WI38 (cell line): ENCODE measurements at regions not wholly inside any gene's neighbourhood (a gene's known extent, or its start where the extent isn't known, plus 50 kb on each side); places are given as distances from the start of the nearest gene placed in this dataset.

ENCODE experiments used
- H3K4me3 ChIP-seq: 2 replicates; pipeline ENCODE4 v1.5.1; 2011; ENCODE audit warnings: low read depth, mild to moderate bottlenecking, control low read depth, low read length
- TF ChIP-seq, protein P1 (sequence below): IDR thresholded peaks from 2 replicates; pipeline ENCODE4 v1.5.1; 2012; ENCODE audit warnings: low read depth, mild to moderate bottlenecking, control low read depth, low read length

DNA sequence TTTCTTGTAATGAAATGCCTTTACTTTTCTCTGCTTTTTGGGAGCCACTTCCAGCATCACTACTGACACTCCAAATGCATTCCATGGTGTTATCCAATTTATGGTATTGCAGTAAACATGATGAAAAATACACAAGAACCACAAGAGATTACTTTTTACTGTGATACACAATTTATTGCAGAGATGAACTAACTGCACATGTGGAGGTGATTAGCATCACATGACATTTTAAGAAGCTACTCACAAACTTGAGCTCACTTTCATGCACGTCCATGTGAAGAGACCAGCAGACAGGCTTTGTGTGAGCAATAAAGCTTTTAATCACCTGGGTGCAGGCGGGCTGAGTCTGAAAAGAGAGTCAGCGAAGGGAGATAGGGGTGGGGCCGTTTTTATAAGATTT lies 780.5 kb upstream of the GOT2 start:
- H3K4me3 ChIP-seq, result no peak overlapping the region
- TF ChIP-seq, protein P1, sequence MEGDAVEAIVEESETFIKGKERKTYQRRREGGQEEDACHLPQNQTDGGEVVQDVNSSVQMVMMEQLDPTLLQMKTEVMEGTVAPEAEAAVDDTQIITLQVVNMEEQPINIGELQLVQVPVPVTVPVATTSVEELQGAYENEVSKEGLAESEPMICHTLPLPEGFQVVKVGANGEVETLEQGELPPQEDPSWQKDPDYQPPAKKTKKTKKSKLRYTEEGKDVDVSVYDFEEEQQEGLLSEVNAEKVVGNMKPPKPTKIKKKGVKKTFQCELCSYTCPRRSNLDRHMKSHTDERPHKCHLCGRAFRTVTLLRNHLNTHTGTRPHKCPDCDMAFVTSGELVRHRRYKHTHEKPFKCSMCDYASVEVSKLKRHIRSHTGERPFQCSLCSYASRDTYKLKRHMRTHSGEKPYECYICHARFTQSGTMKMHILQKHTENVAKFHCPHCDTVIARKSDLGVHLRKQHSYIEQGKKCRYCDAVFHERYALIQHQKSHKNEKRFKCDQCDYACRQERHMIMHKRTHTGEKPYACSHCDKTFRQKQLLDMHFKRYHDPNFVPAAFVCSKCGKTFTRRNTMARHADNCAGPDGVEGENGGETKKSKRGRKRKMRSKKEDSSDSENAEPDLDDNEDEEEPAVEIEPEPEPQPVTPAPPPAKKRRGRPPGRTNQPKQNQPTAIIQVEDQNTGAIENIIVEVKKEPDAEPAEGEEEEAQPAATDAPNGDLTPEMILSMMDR, result no peak

DNA sequence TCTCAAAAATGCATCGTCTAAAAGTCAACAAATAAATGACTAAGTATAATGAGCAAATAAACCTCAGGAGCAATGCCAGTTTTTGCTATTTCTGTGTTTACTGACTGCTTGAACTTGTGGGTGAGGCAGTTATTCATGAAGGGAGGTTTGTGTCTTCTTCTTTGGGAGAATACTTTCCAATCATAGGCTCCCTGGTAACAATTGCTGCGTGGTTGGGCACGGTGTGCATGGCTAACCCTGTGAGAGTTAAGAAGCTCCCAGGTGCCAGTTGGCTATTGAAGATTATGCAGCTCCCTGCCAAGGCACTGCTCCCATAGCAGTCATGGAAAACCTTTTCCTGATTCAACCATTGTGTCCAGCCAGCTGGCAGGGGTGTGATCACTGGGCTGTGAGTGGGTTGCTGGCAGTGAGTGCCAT lies 775.9 kb upstream of the GOT2 start:
- no peak overlapping the region for H3K4me3 ChIP-seq
- TF ChIP-seq, protein P1, result no peak

DNA sequence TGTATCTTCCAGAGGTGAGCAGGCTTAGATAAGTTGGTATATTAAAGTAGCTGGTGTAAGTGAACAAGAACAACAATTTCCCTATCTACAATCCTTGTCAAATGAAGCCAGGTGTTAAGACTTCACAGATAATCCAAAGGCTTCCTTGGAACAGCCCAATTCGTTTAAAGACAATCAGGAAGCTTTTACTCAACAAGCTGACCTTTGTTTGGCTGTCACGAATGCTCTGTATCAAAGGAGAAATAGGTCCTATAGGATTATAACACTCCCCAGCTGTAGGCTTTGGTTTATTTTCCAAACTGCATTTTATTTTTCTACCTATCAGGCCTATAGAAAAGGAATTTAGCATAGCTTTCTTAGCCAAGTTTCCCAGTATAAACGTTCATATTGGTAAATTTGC lies 766.5 kb upstream of the GOT2 start:
- H3K4me3 ChIP-seq, result no peak overlapping the region
- TF ChIP-seq, protein P1, result no peak

DNA sequence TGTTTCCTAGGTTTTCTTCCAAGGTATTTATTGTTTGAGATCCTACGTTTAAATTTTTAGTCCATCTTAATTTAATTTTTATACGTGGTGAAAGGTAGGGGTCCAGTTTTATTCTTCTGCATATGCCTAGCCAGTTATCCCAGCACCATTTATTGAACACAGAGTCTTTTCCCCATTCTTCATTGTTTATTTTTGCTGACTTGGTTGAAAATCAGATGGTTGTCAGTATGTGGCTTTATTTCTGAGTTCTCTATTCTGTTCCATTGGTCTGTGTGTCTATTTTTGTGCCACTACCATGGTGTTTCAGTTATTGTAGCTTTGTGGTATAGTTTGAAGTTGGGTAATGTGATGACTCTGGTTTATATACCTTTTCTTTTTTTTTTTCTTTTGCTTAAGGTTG lies 753.0 kb upstream of the GOT2 start:
- H3K4me3 ChIP-seq, result no peak overlapping the region
- TF ChIP-seq, protein P1, result no peak

DNA sequence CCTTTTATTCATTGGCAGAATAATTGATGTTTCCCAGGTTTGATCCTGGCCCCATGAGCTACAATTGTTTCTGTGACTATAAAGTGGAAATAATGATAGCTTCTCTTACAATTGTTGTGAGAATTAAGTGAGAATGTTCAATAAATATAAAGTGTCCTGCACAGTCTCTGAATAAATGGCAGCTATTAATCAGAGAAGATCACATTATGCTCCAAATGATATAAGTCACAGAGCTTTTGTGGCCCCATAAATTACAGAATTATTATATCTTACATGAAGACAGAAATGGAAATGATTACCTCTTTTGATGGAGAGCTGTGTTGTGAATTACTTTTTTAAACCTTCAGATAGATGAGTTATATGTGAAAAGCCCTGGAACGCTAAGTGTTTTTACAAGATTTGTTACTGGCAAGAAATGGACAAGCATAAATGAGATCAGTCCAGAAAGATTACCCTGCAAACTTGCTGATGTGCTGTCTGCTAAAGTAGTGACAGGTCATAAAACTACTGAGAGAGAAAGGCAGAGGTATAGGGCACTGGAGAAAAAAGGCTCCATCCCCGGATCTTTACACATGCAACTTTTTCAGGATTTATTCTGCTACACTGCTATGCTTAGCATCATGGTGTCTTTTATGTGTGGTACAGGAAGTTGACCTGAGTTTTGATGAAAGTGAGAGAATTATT lies 750.9 kb upstream of the GOT2 start:
- TF ChIP-seq, protein P1, result no peak
- no peak overlapping the region for H3K4me3 ChIP-seq

DNA sequence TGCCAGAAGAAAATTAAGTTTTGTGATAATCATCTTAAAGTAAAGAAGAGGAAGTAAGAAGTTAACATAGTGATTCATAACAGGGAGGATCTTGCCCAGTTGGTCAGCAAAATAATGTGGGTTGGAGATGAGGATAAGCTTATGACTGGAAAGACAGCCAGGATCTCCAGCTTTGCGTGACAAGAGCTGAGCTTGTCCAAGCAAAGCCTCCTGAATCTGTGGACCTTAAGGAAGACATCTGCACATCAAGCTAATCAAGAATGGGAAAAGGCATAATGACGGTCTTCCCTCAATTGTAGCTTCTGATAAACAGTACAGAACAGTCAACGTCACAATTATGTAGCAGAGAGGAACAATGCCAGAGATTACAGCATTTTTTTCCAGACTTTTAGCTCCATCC lies 744.7 kb upstream of the GOT2 start:
- TF ChIP-seq, protein P1, result no peak
- H3K4me3 ChIP-seq, result no peak overlapping the region

- TF ChIP-seq, protein P1, result no peak
- H3K4me3 ChIP-seq, result no peak overlapping the region
Measured at GRCh38 chr16:59470556-59470955, 736.4 kb upstream of the GOT2 start.
